Ovary (tissue), 7 donors: ENCODE measurements at regions not wholly inside any gene's neighbourhood (a gene's known extent, or its start where the extent isn't known, plus 50 kb on each side); places are given as distances from the start of the nearest gene placed in this dataset.

ENCODE experiments used
- DNase-seq, 5 donors: peaks; one replicate each; pipeline ENCODE4 v3.0.0-alpha.2; 2019 to 2020
- H3K27ac ChIP-seq, 2 donors: fragments of 200-600 bp; one replicate each; pipeline versions ENCODE4 v1.5.1 to v1.8.0; 2019 to 2022
- H3K27me3 ChIP-seq: fragments of 200-600 bp; one replicate; pipeline ENCODE4 v1.8.0; 2022
- H3K36me3 ChIP-seq: fragments of 200-600 bp; sonication (generic); one replicate; pipeline ENCODE4 v1.5.1; 2019
- H3K4me1 ChIP-seq: one replicate; pipeline ENCODE4 v1.8.1; 2013; ENCODE audit warnings: mild to moderate bottlenecking, moderate library complexity; ENCODE audit not compliant: insufficient read depth
- H3K4me3 ChIP-seq: fragments of 200-600 bp; sonication (generic); one replicate; pipeline ENCODE4 v1.5.1; 2017
- H3K9me3 ChIP-seq, 2 donors: fragments of 200-600 bp in 1 of 2; sonication (generic) in 1 of 2; one replicate each; pipeline versions ENCODE4 v1.5.1 to v1.8.1; 2013 to 2019; ENCODE audit warnings: mild to moderate bottlenecking in 1 of 2, moderate library complexity in 1 of 2
- CTCF ChIP-seq, 3 donors: fragments of 450-650 bp in 2 of 3; fragments of 200-600 bp in 1 of 3; IDR thresholded peaks; one replicate each; pipeline versions ENCODE4 v1.5.1 to v1.8.0; 2016 to 2022; ENCODE audit warnings: antibody characterized with exemption in 3 of 3, mild to moderate bottlenecking in 1 of 3
- EP300 ChIP-seq: sonication (generic); formaldehyde crosslinking; IDR thresholded peaks from one replicate; pipeline ENCODE4 v1.6.1; 2017; ENCODE audit warnings: antibody characterized with exemption
- POLR2A ChIP-seq: fragments of 450-650 bp; IDR thresholded peaks from one replicate; pipeline ENCODE4 v1.6.1; 2017; ENCODE audit warnings: antibody characterized with exemption, mild to moderate bottlenecking, moderate library complexity
- WGBS, 3 donors: extraction: QIAGEN DNeasy Blood & Tissue Kit in 1 of 3; methylation state at CpG; one replicate each; pipeline versions ENCODE4 v1.1.5 to v1.1.7; 2013 to 2017; 5-methylcytosine and 5-hydroxymethylcytosine counted together
- intact Hi-C, 4 donors: fragments of 100-400 bp; cut with DNase I; formaldehyde crosslinking; loops; one replicate each; pipeline versions ENCODE4 v1.11.0 to v1.15.1; 2022 to 2023
- donor health status: DM: no; HTN: no; CAD: no; lungs with moderate emphysema.
- donor health status: DM: no; HTN: no; CAD: no.
- donor health status: Bipolar disorder and iron deficiency.
- donor health status: DM: no; HTN: no; CAD: no.
- donor health status: DM: yes; HTN: yes; CAD: no.

GRCh38 chr3:159739969-159740368, 248.7 kb upstream of the IL12A start:
- Histone ChIP-seq H3K9me3 (no peaks in the 10 kb centered on the region), H3K27me3 (no peaks in the 10 kb centered on the region), H3K4me1 (no peaks in the 10 kb centered on the region), H3K36me3 (no peaks in the 10 kb centered on the region), H3K27ac (no peak overlapping the region), H3K4me3 (no peak overlapping the region)
- 41 to 88% (median 66%) methylated on average over 2 of the region's 2 CpGs for WGBS, 3 donors
- TF ChIP-seq CTCF (IDR thresholded peaks at IDR 0.05): no peak
- TF ChIP-seq EP300: no peak
- no peak for TF ChIP-seq POLR2A
- intact Hi-C loops: no loop called here
- DNase-seq: no peak

- Histone ChIP-seq H3K4me3 (no peak overlapping the region), H3K27me3 (no peaks in the 10 kb centered on the region), H3K36me3 (no peaks in the 10 kb centered on the region), H3K27ac (no peak overlapping the region), H3K4me1 (no peaks in the 10 kb centered on the region), H3K9me3 (no peaks in the 10 kb centered on the region)
- no peak for DNase-seq
- TF ChIP-seq CTCF (IDR thresholded peaks at IDR 0.05) (no peak), POLR2A (no peak), EP300 (no peak)
- intact Hi-C loops: no loop called here
- 88 to 98% (median 97%) methylated on average over 1 of the region's 1 CpG for WGBS, 3 donors
Measured at GRCh38 chr3:159741281-159741680, 247.4 kb upstream of the IL12A start.

- intact Hi-C loops: no loop called here
- H3K4me3 ChIP-seq: no peak overlapping the region
- H3K9me3 ChIP-seq: no peaks in the 10 kb centered on the region
- H3K27ac ChIP-seq: no peak overlapping the region
- WGBS, 3 donors: 28 to 50% (median 34%) methylated on average over 1 of the region's 1 CpG
- no peaks in the 10 kb centered on the region for H3K4me1 ChIP-seq
- TF ChIP-seq CTCF (IDR thresholded peaks at IDR 0.05) (no peak), EP300 (no peak), POLR2A (no peak)
- H3K27me3 ChIP-seq: no peaks in the 10 kb centered on the region
- DNase-seq: no peak
- H3K36me3 ChIP-seq: no peaks in the 10 kb centered on the region
Measured at GRCh38 chr3:159748425-159748824, 240.2 kb upstream of the IL12A start.

GRCh38 chr3:159749406-159749805, 239.2 kb upstream of the IL12A start:
- no peaks in the 10 kb centered on the region for H3K36me3 ChIP-seq
- no peak for DNase-seq
- TF ChIP-seq CTCF (IDR thresholded peaks at IDR 0.05): no peak
- no peak for TF ChIP-seq EP300
- TF ChIP-seq POLR2A: no peak
- 62 to 78% (median 76%) methylated on average over 4 of the region's 4 CpGs for WGBS, 3 donors
- intact Hi-C loops: no loop called here
- H3K9me3 ChIP-seq: no peaks in the 10 kb centered on the region
- H3K4me1 ChIP-seq: no peaks in the 10 kb centered on the region
- H3K27ac ChIP-seq: no peak overlapping the region
- no peak overlapping the region for H3K4me3 ChIP-seq
- no peaks in the 10 kb centered on the region for H3K27me3 ChIP-seq

- Histone ChIP-seq H3K4me3 (no peak overlapping the region), H3K27me3 (no peaks in the 10 kb centered on the region), H3K27ac (no peak overlapping the region), H3K36me3 (no peaks in the 10 kb centered on the region), H3K9me3 (no peaks in the 10 kb centered on the region), H3K4me1 (no peaks in the 10 kb centered on the region)
- no peak for DNase-seq
- TF ChIP-seq EP300: no peak
- TF ChIP-seq POLR2A: no peak
- TF ChIP-seq CTCF (IDR thresholded peaks at IDR 0.05): no peak
- intact Hi-C loops: no loop called here
Measured at GRCh38 chr3:159751146-159751545, 237.5 kb upstream of the IL12A start.
